Fibroblast of villous mesenchyme (primary cell): ENCODE measurements at regions not wholly inside any gene's neighbourhood (a gene's known extent, or its start where the extent isn't known, plus 50 kb on each side); places are given as distances from the start of the nearest gene placed in this dataset.

ENCODE experiments used
- DNase-seq: peaks from one replicate; pipeline ENCODE4 v3.0.0-alpha.2; 2010; ENCODE audit warnings: low read depth
- H3K4me3 ChIP-seq: 2 replicates; pipeline ENCODE4 v1.5.1; 2011; ENCODE audit warnings: low read depth, mild to moderate bottlenecking, low read length
- CTCF ChIP-seq: IDR thresholded peaks from 2 replicates; pipeline ENCODE4 v1.5.1; 2012; ENCODE audit warnings: low read depth, mild to moderate bottlenecking, low read length; ENCODE audit not compliant: insufficient read depth

DNA sequence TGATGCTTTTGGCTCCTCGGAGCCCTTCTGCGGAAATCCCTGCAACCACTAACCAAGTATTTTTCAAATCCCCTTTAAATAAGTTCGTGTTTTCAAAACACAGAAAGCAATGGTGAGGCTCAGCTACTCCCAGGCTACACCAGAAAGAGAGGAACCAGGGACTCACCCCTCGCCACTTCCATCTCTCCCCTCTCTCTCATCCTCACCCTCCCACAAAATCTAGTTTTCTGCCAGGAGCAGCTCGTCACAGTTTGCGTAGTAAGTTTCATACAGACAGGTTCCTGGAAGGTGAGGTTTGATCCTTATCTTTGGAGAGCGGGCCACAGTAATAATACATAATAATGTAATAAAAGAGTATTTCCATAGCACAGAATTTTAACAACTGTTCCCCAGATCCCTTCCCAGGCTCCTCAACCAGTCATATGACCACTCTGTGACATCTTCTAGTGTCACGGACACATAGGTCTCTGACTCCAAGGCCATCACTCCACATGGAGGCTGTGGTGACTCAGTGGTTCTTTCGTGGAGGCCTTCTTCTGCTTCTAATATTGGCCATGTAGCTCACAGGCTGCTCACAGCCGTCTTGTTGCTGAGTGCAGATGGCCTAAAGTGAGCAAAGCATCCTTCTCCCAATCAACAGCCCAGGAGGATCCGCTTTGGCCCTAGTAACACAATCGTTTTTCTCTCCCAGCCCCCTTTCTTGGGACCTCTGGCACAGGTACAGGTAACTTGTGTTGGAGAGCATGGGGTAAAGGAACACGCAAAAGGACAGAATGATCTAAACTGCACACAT lies 295.7 kb downstream of the CDC5L start:
- H3K4me3 ChIP-seq = no peak overlapping the region
- DNase-seq = no peak
- TF ChIP-seq CTCF = no peak

DNA sequence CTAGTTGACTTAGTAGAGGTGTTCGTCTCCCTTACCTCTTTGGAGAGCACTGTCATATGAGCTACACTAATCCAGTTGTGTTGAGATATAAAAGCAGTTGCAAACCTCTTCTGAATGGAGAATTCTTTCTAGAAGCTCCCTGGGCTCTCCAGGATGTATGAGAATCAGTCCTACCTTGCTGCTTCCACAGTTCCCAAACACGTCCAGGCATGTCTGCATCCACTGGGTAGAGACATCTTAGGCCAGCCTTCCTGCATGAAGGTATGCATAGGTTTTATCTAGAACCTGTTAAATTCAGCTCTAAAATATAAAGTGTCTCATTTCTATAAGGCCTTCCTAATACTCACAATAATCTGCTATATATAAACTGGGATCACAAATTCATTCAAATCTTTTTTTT lies 297.7 kb downstream of the CDC5L start:
- TF ChIP-seq CTCF = no peak
- no peak overlapping the region for H3K4me3 ChIP-seq
- no peak for DNase-seq

DNA sequence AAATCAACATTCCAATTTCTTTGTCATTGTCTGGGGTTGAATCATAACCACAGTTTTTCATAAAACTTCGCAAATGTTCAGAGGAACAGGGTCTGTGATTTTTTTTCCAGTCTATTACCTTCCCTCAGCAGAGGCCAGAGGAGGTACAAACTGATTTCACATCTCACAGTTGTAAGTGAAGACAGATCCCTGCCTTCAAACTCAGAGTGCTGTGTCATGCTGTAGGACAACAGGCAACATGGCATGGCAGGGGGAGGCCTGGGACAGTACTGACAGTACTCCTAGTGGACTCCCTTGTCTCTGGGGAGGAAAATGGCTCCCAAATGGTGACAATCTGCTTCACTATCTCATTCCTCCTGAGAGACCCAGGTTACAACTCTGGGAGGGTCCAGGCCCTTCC lies 308.6 kb downstream of the CDC5L start:
- no peak overlapping the region for H3K4me3 ChIP-seq
- peak; percentile 11 for DNase-seq
- TF ChIP-seq CTCF = no peak

GRCh38 chr6:44696686-44697085 lies 309.2 kb downstream of the CDC5L start:
- DNase-seq = no peak
- H3K4me3 ChIP-seq = no peak overlapping the region
- no peak for TF ChIP-seq CTCF

DNA sequence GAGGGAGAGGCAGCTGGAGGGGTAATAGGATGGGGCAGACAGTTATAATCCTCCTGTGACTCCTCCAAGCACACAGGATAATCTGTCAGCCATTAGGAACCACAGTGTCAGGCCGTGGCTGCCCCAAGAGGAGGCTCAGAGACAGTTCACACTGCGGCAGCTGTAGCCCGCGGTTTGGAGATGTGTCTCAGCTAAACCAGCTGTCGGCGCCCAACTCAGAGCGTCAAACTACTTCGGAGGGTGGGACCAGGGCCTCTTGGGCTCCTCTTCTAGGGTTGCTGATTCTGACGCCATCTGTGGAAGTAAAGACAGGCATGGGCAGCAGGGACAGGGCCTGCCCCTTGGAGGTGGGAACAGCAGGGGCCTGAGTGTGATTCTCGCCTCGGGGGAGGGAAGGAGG lies 309.8 kb downstream of the CDC5L start:
- H3K4me3 ChIP-seq = no peak overlapping the region
- no peak for TF ChIP-seq CTCF
- DNase-seq = peak; percentile 25

GRCh38 chr6:44698602-44699001 lies 311.1 kb downstream of the CDC5L start:
- no peak for TF ChIP-seq CTCF
- H3K4me3 ChIP-seq = no peak overlapping the region
- DNase-seq = no peak

DNA sequence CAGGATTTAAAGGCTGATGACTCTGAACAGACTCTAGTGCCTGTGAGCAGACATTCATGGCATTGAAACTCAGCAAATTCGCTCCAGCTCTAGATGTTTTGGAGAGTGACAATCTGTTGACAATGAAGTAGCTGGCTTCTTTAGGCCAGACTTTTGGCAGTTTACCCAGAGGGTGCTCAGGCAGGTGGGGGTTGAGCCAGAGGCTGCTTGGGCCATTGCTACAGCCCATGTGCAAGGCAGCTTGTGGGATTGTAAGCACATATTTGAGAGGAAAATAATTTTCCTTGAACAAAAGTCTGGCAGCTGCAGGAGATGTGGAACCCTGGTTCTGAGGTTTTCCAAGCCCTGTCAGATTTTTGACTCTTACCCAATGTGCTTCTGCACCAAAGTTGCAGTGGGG lies 311.6 kb downstream of the CDC5L start:
- H3K4me3 ChIP-seq = no peak overlapping the region

More for the DNA sequence above, 311.6 kb downstream of the CDC5L start:
- no peak for TF ChIP-seq CTCF
- no peak for DNase-seq
